ENCODE measurements at regions not wholly inside any gene's neighbourhood (a gene's known extent, or its start where the extent isn't known, plus 50 kb on each side); places are given as distances from the start of the nearest gene placed in this dataset.

- no peak for DNase-seq (ENCODE audit: low read depth, low spot score)
- no peak for FAIRE-seq
These were observed 517.8 kb upstream of the CELF2 start for GRCh38 chr10:10499839-10500238.

GRCh38 chr10:10500937-10501336 lies 516.7 kb upstream of the CELF2 start:
- H2AFZ ChIP-seq (ENCODE audit: control insufficient read depth, low read length) = no peak overlapping the region
- TF ChIP-seq CTCF (optimal IDR thresholded peaks at IDR 0.05 in 1 of 3, IDR thresholded peaks at IDR 0.05 in 1 of 3, conservative IDR thresholded peaks at IDR 0.05 in 1 of 3; ENCODE audit: extremely low read depth in 1 of 3, insufficient read depth in 2 of 3, low read length in 3 of 3) (no peak), EZH2 (IDR thresholded peaks at IDR 0.05; ENCODE audit: low read length) (no peak)
- H3K4me1 ChIP-seq (ENCODE audit: control insufficient read depth, extremely low read depth, insufficient read depth, low read length) = no peaks in the 10 kb centered on the region
- no peaks in the 10 kb centered on the region for H3K36me3 ChIP-seq (ENCODE audit: control insufficient read depth in 2 of 2, extremely low read depth in 1 of 2, insufficient read depth in 2 of 2, low read length in 2 of 2)
- FAIRE-seq = peak; percentile 59
- no peak for DNase-seq (ENCODE audit: low read depth, low spot score)
- H4K20me1 ChIP-seq (ENCODE audit: control insufficient read depth, extremely low read depth, insufficient read depth, low read length) = no peaks in the 10 kb centered on the region
- no peak overlapping the region for H3K4me2 ChIP-seq (ENCODE audit: control insufficient read depth, extremely low read depth, insufficient read depth, low read depth, low read length)
- no peaks in the 10 kb centered on the region for H3K79me2 ChIP-seq (ENCODE audit: control insufficient read depth, insufficient read depth, low read length)
- H3K9me1 ChIP-seq (ENCODE audit: control insufficient read depth, extremely low read depth, insufficient read depth, low read length) = no peaks in the 10 kb centered on the region
- no peak overlapping the region for H3K27ac ChIP-seq (ENCODE audit: control insufficient read depth, insufficient read depth, low read length)
- H3K4me3 ChIP-seq (ENCODE audit: control insufficient read depth in 2 of 3, extremely low read depth in 1 of 3, insufficient read depth in 2 of 3, low read depth in 1 of 3, low read length in 3 of 3) = no peak overlapping the region
- H3K9ac ChIP-seq (ENCODE audit: control insufficient read depth, extremely low read depth, insufficient read depth, low read length) = no peak overlapping the region
- dilution Hi-C loops (cut with MboI; ENCODE audit: extremely low pct_ligation_motif_present, low sequenced_read_pairs) = no loop called here
- no peaks in the 10 kb centered on the region for H3K9me3 ChIP-seq (ENCODE audit: control insufficient read depth, low read depth, low read length)
- H3K27me3 ChIP-seq (ENCODE audit: control insufficient read depth, extremely low read depth, insufficient read depth, low read length) = no peaks in the 10 kb centered on the region

More at GRCh38 chr10:10499839-10500238, 517.8 kb upstream of the CELF2 start:
- Histone ChIP-seq H3K27me3 (ENCODE audit: control insufficient read depth, extremely low read depth, insufficient read depth, low read length) (no peaks in the 10 kb centered on the region), H3K9ac (ENCODE audit: control insufficient read depth, extremely low read depth, insufficient read depth, low read length) (no peak overlapping the region), H3K9me3 (ENCODE audit: control insufficient read depth, low read depth, low read length) (no peaks in the 10 kb centered on the region), H3K4me2 (ENCODE audit: control insufficient read depth, extremely low read depth, insufficient read depth, low read depth, low read length) (no peak overlapping the region), H3K9me1 (ENCODE audit: control insufficient read depth, extremely low read depth, insufficient read depth, low read length) (no peaks in the 10 kb centered on the region), H3K4me3 (ENCODE audit: control insufficient read depth in 2 of 3, extremely low read depth in 1 of 3, insufficient read depth in 2 of 3, low read depth in 1 of 3, low read length in 3 of 3) (no peak overlapping the region), H3K36me3 (ENCODE audit: control insufficient read depth in 2 of 2, extremely low read depth in 1 of 2, insufficient read depth in 2 of 2, low read length in 2 of 2) (no peaks in the 10 kb centered on the region), H3K4me1 (ENCODE audit: control insufficient read depth, extremely low read depth, insufficient read depth, low read length) (no peaks in the 10 kb centered on the region), H3K79me2 (ENCODE audit: control insufficient read depth, insufficient read depth, low read length) (no peaks in the 10 kb centered on the region), H3K27ac (ENCODE audit: control insufficient read depth, insufficient read depth, low read length) (no peak overlapping the region), H4K20me1 (ENCODE audit: control insufficient read depth, extremely low read depth, insufficient read depth, low read length) (no peaks in the 10 kb centered on the region), H2AFZ (ENCODE audit: control insufficient read depth, low read length) (peak overlapping the region; percentile 17)
- dilution Hi-C loops (cut with MboI; ENCODE audit: extremely low pct_ligation_motif_present, low sequenced_read_pairs) = no loop called here
- TF ChIP-seq CTCF (optimal IDR thresholded peaks at IDR 0.05 in 1 of 3, IDR thresholded peaks at IDR 0.05 in 1 of 3, conservative IDR thresholded peaks at IDR 0.05 in 1 of 3; ENCODE audit: extremely low read depth in 1 of 3, insufficient read depth in 2 of 3, low read length in 3 of 3) (no peak), EZH2 (IDR thresholded peaks at IDR 0.05; ENCODE audit: low read length) (no peak)
